OCI-LY7 (cell line): ENCODE measurements at regions not wholly inside any gene's neighbourhood (a gene's known extent, or its start where the extent isn't known, plus 50 kb on each side); places are given as distances from the start of the nearest gene placed in this dataset.

Experiments used
- BruUV-seq: library from RNA; stranded (reverse); fragments of 400-500 nt; replicated peaks from 2 replicates; lab custom pipeline; 2021; lab: Mats Ljungman, UMichigan
- CTCF ChIA-PET: fragments of 300-600 bp; sonication (Branson Sonifier 250); formaldehyde crosslinking; loops from one replicate; lab custom pipeline; 2022; ENCODE audit warnings: antibody characterized with exemption; ENCODE audit not compliant: unreplicated experiment; lab: Charles Lee
- POLR2A ChIA-PET: fragments of 300-600 bp; sonication (Branson Sonifier 250); formaldehyde crosslinking; loops from one replicate; lab custom pipeline; 2022; ENCODE audit warnings: antibody characterized with exemption; lab: Charles Lee
- DNase-seq: peaks from one replicate; pipeline ENCODE4 v3.0.0-alpha.2; 2015; ENCODE audit warnings: low spot score
- H2AFZ ChIP-seq: fragments of 200-600 bp; sonication (generic), shearing (Covaris generic); 2 replicates; pipeline ENCODE4 v1.6.1; 2014; ENCODE audit warnings: mild to moderate bottlenecking, antibody characterized with exemption, low read length, moderate library complexity
- H3K27ac ChIP-seq: fragments of 200-600 bp; sonication (generic); 2 replicates; pipeline ENCODE4 v1.5.1; 2014; ENCODE audit warnings: mixed run types, low read depth, mild to moderate bottlenecking, moderate library complexity, low read length, inconsistent platforms; ENCODE audit not compliant: poor library complexity, severe bottlenecking
- H3K36me3 ChIP-seq: fragments of 200-600 bp; sonication (generic); 2 replicates; pipeline ENCODE4 v1.6.1; 2014; ENCODE audit warnings: mild to moderate bottlenecking, antibody characterized with exemption, low read length, moderate library complexity, mixed read lengths; ENCODE audit not compliant: insufficient read depth
- H3K4me1 ChIP-seq: fragments of 200-600 bp; sonication (generic); 2 replicates; pipeline ENCODE4 v1.5.1; 2014; ENCODE audit warnings: mild to moderate bottlenecking, low read length; ENCODE audit not compliant: insufficient read depth, poor library complexity, severe bottlenecking
- H3K4me2 ChIP-seq: fragments of 200-600 bp; sonication (generic); 2 replicates; pipeline ENCODE4 v1.6.1; 2014; ENCODE audit warnings: mild to moderate bottlenecking, low read length
- H3K4me3 ChIP-seq: fragments of 200-600 bp; sonication (generic); 2 replicates; pipeline ENCODE4 v1.5.1; 2014; ENCODE audit warnings: mild to moderate bottlenecking, low read depth, low read length; ENCODE audit not compliant: poor library complexity, severe bottlenecking
- H3K79me2 ChIP-seq: fragments of 200-600 bp; sonication (generic); 2 replicates; pipeline ENCODE4 v1.6.1; 2016; ENCODE audit warnings: low read depth, mild to moderate bottlenecking, low read length, moderate library complexity, mixed read lengths; ENCODE audit not compliant: insufficient read depth
- H3K9me2 ChIP-seq: fragments of 200-600 bp; sonication (generic); 2 replicates; pipeline ENCODE4 v1.6.1; 2016; ENCODE audit warnings: mild to moderate bottlenecking, low read length, mixed read lengths; ENCODE audit not compliant: insufficient read depth
- H3K9me3 ChIP-seq: fragments of 200-600 bp; sonication (generic); 2 replicates; pipeline ENCODE4 v1.6.1; 2014; ENCODE audit warnings: mild to moderate bottlenecking, mixed run types, low read length, mixed read lengths
- H4K20me1 ChIP-seq: fragments of 200-600 bp; sonication (generic); 2 replicates; pipeline ENCODE4 v1.6.1; 2014; ENCODE audit warnings: mild to moderate bottlenecking, antibody characterized with exemption, low read length, moderate library complexity, mixed read lengths; ENCODE audit not compliant: insufficient read depth
- CTCF ChIP-seq: fragments of 200-600 bp; sonication (generic); conservative IDR thresholded peaks from 2 replicates; pipeline ENCODE4 v1.5.1; 2014; ENCODE audit warnings: mild to moderate bottlenecking, antibody characterized with exemption, low read length, moderate library complexity, mixed read lengths
- EZH2phosphoT487 ChIP-seq: fragments of 200-600 bp; sonication (generic); IDR thresholded peaks from 2 replicates; pipeline ENCODE4 v1.6.1; 2018; ENCODE audit warnings: low read depth, borderline replicate concordance, mild to moderate bottlenecking, mixed run types, antibody characterized with exemption, low read length, moderate library complexity, mixed read lengths
- intact Hi-C: fragments of 100-400 bp; cut with micrococcal nuclease; formaldehyde crosslinking; loops from one replicate; pipeline ENCODE4 v1.10.0; 2022; ENCODE audit not compliant: unreplicated experiment

GRCh38 chr4:130090427-130090826, 994.5 kb downstream of the C4orf33 start:
- Histone ChIP-seq H3K4me1 (no peaks in the 10 kb centered on the region), H3K79me2 (no peaks in the 10 kb centered on the region), H3K36me3 (no peaks in the 10 kb centered on the region), H2AFZ (no peak overlapping the region), H3K4me3 (no peak overlapping the region), H3K9me3 (no peaks in the 10 kb centered on the region), H3K9me2 (no peaks in the 10 kb centered on the region), H3K4me2 (no peak overlapping the region), H4K20me1 (no peaks in the 10 kb centered on the region), H3K27ac (no peak overlapping the region)
- BruUV-seq, result no TSS peak
- ChIA-PET CTCF (no interaction called here), POLR2A (interaction anchor here (1.1 kb wide), 1 partner anchor 19 kb away, joined by 3 read pairs; no protein-coding TSS in a partner anchor)
- intact Hi-C loops, result no loop called here
- no peak for TF ChIP-seq CTCF
- TF ChIP-seq EZH2phosphoT487, result no peak
- no peak for DNase-seq

GRCh38 chr4:130092187-130093015, 996.4 kb downstream of the C4orf33 start:
- no peak for DNase-seq
- Histone ChIP-seq H3K36me3 (no peaks in the 10 kb centered on the region), H2AFZ (no peak overlapping the region), H3K9me3 (no peaks in the 10 kb centered on the region), H3K27ac (no peak overlapping the region), H3K4me3 (no peak overlapping the region), H3K4me2 (no peak overlapping the region), H3K79me2 (no peaks in the 10 kb centered on the region), H3K4me1 (no peaks in the 10 kb centered on the region), H3K9me2 (no peaks in the 10 kb centered on the region), H4K20me1 (no peaks in the 10 kb centered on the region)
- BruUV-seq, result no TSS peak
- intact Hi-C loops, result no loop called here
- TF ChIP-seq CTCF (no peak), EZH2phosphoT487 (no peak)
- CTCF ChIA-PET, result no interaction called here
- POLR2A ChIA-PET, result interaction anchor here (0.6 to 1.1 kb wide), 3 partner anchors 10 to 439 kb away, joined by 3 to 4 read pairs (median 4); no protein-coding TSS in a partner anchor

GRCh38 chr4:130099105-130099504, 1003.2 kb downstream of the C4orf33 start:
- ChIA-PET CTCF (no interaction called here), POLR2A (interaction anchor here (0.6 to 0.7 kb wide), 2 partner anchors 34 to 428 kb away, joined by 3 read pairs; no protein-coding TSS in a partner anchor)
- intact Hi-C loops, result no loop called here
- H3K4me2 ChIP-seq, result no peak overlapping the region
- H3K79me2 ChIP-seq, result no peaks in the 10 kb centered on the region
- no peaks in the 10 kb centered on the region for H3K9me3 ChIP-seq
- no peak for DNase-seq
- TF ChIP-seq CTCF (no peak), EZH2phosphoT487 (no peak)
- no TSS peak for BruUV-seq
- no peak overlapping the region for H3K27ac ChIP-seq
- no peaks in the 10 kb centered on the region for H4K20me1 ChIP-seq
- H2AFZ ChIP-seq, result no peak overlapping the region
- no peaks in the 10 kb centered on the region for H3K9me2 ChIP-seq
- H3K4me3 ChIP-seq, result no peak overlapping the region
- H3K4me1 ChIP-seq, result no peaks in the 10 kb centered on the region
- no peaks in the 10 kb centered on the region for H3K36me3 ChIP-seq
